ENCODE measurements at regions not wholly inside any gene's neighbourhood (a gene's known extent, or its start where the extent isn't known, plus 50 kb on each side); places are given as distances from the start of the nearest gene placed in this dataset.
A peak's percentile ranks its signal among the peaks of the same experiment; 100 is the strongest.

DNA sequence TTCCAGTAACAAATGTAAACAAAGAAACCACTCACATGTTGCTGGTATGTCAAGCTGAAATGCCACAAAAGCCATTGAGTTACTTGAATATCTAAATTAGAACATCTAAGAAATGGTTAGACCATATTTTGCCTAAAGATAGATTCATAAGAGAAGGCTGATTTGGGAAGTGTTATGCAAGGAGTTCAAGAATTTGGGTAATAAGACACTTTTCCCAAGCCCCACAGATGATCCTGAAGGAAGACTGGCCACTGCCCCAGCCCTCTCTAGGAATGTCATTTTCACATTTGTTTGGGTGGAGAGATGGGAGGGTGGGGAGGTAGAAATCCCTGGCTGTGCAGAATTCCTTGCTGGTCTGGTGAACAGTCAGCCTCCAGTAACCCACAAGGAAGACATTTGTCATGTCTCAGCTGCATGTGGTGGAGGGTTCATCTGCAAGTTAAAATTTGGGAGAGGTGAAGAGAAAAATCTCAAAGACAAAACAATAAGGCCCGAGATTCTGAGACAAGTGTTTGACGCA, 427.2 kb upstream of the KLF6 start:
- Histone ChIP-seq H3K4me1 (peaks cover 0 to 17% (median 3%) of the 10 kb centered on the region in 4 donors), H3K4me3 (no peak overlapping the region), H3K27ac (no peak overlapping the region), H3K36me3 (no peaks in the 10 kb centered on the region), H3K9me3 (no peaks in the 10 kb centered on the region), H3K27me3 (no peaks in the 10 kb centered on the region)
- intact Hi-C loops (cut with DNase I; ENCODE audit: low total_unique reads) = no loop called here
- TF ChIP-seq, protein P1, sequence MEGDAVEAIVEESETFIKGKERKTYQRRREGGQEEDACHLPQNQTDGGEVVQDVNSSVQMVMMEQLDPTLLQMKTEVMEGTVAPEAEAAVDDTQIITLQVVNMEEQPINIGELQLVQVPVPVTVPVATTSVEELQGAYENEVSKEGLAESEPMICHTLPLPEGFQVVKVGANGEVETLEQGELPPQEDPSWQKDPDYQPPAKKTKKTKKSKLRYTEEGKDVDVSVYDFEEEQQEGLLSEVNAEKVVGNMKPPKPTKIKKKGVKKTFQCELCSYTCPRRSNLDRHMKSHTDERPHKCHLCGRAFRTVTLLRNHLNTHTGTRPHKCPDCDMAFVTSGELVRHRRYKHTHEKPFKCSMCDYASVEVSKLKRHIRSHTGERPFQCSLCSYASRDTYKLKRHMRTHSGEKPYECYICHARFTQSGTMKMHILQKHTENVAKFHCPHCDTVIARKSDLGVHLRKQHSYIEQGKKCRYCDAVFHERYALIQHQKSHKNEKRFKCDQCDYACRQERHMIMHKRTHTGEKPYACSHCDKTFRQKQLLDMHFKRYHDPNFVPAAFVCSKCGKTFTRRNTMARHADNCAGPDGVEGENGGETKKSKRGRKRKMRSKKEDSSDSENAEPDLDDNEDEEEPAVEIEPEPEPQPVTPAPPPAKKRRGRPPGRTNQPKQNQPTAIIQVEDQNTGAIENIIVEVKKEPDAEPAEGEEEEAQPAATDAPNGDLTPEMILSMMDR (IDR thresholded peaks at IDR 0.05) = no peak
- no peak for DNase-seq

DNA sequence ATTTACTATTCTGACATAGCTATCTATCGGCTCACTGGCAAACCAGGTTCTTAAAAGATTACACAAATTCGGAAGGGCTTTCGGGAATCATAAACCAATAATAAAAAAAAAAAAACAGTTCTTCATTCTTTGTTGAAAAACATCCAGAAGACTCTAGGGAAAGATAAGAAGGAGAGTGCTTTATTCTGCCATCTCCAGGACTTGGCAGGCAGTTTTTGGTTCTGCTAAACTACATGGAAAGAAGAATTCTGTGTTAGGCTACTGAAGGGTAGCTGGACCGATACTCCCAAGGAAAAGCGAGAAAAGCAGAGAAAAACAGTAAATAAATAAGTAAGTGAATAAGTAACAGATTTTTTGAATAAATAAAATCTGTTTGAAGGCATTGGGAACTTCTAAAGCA, 423.5 kb upstream of the KLF6 start:
- Histone ChIP-seq H3K9me3 (no peaks in the 10 kb centered on the region), H3K27me3 (no peaks in the 10 kb centered on the region), H3K27ac (no peak overlapping the region), H3K4me1 (peaks cover 0 to 5% (median 0%) of the 10 kb centered on the region in 4 donors), H3K36me3 (peaks cover 0 to 6% (median 0%) of the 10 kb centered on the region in 3 donors), H3K4me3 (no peak overlapping the region)
- intact Hi-C loops (cut with DNase I; ENCODE audit: low total_unique reads) = no loop called here
- no peak for DNase-seq
- TF ChIP-seq, protein P1 (IDR thresholded peaks at IDR 0.05) = no peak

DNA sequence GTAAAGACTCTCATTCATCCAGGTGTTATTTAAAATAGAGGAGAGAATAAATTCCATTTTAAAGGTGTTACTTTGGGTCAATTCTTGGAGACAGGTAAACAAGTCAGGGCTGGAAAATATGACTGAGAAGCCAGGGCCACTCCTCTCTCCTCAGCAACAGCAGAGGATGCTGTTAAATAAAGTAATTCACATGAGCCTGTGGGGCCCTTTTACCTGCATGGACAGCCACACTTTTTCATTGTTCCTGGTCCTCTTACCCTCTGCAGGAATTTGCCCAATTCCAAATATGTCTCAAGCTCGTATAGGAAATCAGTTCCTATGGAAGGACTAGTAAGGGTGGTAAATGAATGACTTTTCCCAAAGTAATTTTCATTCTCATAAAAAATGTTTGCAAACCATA, 420.1 kb upstream of the KLF6 start:
- peaks cover 0 to 6% (median 0%) of the 10 kb centered on the region in 3 donors for H3K36me3 ChIP-seq
- TF ChIP-seq, protein P1 (IDR thresholded peaks at IDR 0.05) = no peak
- H3K27ac ChIP-seq = no peak overlapping the region
- H3K4me3 ChIP-seq = no peak overlapping the region
- no peaks in the 10 kb centered on the region for H3K9me3 ChIP-seq
- H3K27me3 ChIP-seq = no peaks in the 10 kb centered on the region
- DNase-seq = no peak
- intact Hi-C loops (cut with DNase I; ENCODE audit: low total_unique reads) = no loop called here
- peaks cover 0 to 20% (median 6%) of the 10 kb centered on the region in 4 donors for H3K4me1 ChIP-seq

DNA sequence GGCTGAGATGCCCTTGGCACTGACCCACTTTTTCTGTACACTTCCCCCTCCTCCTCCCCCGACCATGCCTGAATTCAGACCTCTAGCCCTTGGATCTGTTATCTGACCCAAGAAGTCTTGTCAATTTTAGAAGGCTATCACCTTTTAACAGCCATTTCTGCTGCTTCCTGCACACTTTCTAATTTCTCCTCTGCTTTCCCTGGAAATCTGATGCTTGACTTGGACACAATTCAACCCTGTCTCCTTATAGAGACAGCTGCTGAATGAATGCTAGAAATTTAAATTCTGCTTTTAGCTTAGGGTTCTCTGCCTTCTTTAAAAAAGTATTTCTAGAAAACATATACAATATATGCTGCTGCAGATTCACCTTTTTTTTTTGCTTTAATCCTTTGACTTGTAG, 417.9 kb upstream of the KLF6 start:
- no peak for DNase-seq
- Histone ChIP-seq H3K36me3 (peaks cover 0 to 6% (median 0%) of the 10 kb centered on the region in 3 donors), H3K27me3 (no peaks in the 10 kb centered on the region), H3K4me1 (peaks cover 0 to 20% (median 6%) of the 10 kb centered on the region in 4 donors), H3K9me3 (no peaks in the 10 kb centered on the region), H3K4me3 (no peak overlapping the region), H3K27ac (no peak overlapping the region)
- TF ChIP-seq, protein P1 (IDR thresholded peaks at IDR 0.05) = no peak
- intact Hi-C loops (cut with DNase I; ENCODE audit: low total_unique reads) = no loop called here

DNA sequence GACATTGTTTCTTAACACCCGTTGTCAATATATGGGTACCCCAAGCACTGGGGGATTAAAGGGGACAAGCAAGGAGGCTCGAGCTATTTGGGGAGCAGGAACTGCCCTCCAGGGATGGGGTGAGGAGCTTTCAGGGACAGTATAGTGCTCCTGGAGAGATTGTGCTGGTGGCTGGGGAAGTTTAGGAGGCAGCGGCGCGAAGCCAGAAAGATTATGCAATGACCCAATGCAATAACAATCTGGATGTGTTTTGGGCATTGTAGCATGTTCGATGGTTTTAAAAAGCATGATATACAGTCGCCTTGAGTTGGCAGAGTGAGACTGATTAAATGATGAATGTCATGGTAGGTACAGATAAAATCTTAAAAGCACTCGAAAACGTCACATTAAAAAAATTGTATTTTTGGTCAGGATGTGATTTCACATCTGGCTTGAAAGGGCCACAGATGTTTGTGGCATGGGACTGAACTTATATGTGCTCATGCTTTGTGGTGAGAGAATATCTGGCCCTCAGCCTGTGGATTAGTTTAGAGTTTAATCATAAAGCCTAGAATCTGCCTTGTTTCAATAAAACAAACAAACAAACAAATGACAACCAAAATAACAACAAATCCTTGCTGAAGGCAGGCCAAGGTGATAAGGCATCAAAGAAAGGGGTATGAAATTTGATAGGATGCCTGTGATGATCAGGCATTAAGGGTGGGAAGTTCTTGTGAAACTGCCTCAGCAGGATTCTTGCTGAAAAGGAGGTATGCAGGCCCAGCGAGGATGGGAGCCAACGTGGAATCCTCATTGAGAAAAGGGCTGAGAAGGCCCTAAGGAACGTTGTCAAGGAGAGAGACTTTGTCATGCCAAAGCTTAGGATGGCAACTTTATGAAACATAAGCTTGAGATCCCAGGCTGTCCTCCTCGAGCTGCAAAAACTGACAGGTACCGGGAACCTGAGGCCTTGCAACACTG, 417.1 kb upstream of the KLF6 start:
- H3K27me3 ChIP-seq = no peaks in the 10 kb centered on the region
- DNase-seq = peak in 1 of 2 donors; percentile 43
- no peak overlapping the region for H3K27ac ChIP-seq
- TF ChIP-seq, protein P1 (IDR thresholded peaks at IDR 0.05) = no peak
- peaks cover 0 to 28% (median 9%) of the 10 kb centered on the region in 4 donors for H3K4me1 ChIP-seq
- peaks cover 0 to 6% (median 0%) of the 10 kb centered on the region in 3 donors for H3K36me3 ChIP-seq
- H3K4me3 ChIP-seq = no peak overlapping the region
- no peaks in the 10 kb centered on the region for H3K9me3 ChIP-seq
- intact Hi-C loops (cut with DNase I; ENCODE audit: low total_unique reads) = no loop called here
